ENCODE measurements at regions not wholly inside any gene's neighbourhood (a gene's known extent, or its start where the extent isn't known, plus 50 kb on each side); places are given as distances from the start of the nearest gene placed in this dataset.

- no peak for TF ChIP-seq POLR2AphosphoS5 (IDR thresholded peaks at IDR 0.05)
- TF ChIP-seq CTCF (IDR thresholded peaks at IDR 0.05), result no peak
- no peak for TF ChIP-seq POLR2A (IDR thresholded peaks at IDR 0.05)
Measured at GRCh38 chr4:170724191-170724590, 634.4 kb upstream of the AADAT start.

All from breast epithelium (tissue), 3 donors.